Loucy (cell line): ENCODE measurements at regions not wholly inside any gene's neighbourhood (a gene's known extent, or its start where the extent isn't known, plus 50 kb on each side); places are given as distances from the start of the nearest gene placed in this dataset.
"Not testable (repeated sequence)": the region's sequence is repeated elsewhere in the genome, so short reads cannot be mapped to it uniquely, and the experiment has no call there.

Experiments used
- CTCF ChIP-seq: fragments of 200-600 bp; sonication (generic); conservative IDR thresholded peaks from 2 replicates; pipeline ENCODE4 v1.5.1; 2014; ENCODE audit warnings: mild to moderate bottlenecking, antibody characterized with exemption, low read length
- EZH2phosphoT487 ChIP-seq: fragments of 200-600 bp; IDR thresholded peaks from 2 replicates; pipeline ENCODE4 v1.6.1; 2018; ENCODE audit warnings: antibody characterized with exemption, mild to moderate bottlenecking, moderate library complexity, borderline replicate concordance

GRCh38 chr6:112427011-112427410, 79.9 kb downstream of the RFPL4B start:
- not testable (repeated sequence) for TF ChIP-seq CTCF, EZH2phosphoT487
